ENCODE measurements at regions not wholly inside any gene's neighbourhood (a gene's known extent, or its start where the extent isn't known, plus 50 kb on each side); places are given as distances from the start of the nearest gene placed in this dataset.

DNA sequence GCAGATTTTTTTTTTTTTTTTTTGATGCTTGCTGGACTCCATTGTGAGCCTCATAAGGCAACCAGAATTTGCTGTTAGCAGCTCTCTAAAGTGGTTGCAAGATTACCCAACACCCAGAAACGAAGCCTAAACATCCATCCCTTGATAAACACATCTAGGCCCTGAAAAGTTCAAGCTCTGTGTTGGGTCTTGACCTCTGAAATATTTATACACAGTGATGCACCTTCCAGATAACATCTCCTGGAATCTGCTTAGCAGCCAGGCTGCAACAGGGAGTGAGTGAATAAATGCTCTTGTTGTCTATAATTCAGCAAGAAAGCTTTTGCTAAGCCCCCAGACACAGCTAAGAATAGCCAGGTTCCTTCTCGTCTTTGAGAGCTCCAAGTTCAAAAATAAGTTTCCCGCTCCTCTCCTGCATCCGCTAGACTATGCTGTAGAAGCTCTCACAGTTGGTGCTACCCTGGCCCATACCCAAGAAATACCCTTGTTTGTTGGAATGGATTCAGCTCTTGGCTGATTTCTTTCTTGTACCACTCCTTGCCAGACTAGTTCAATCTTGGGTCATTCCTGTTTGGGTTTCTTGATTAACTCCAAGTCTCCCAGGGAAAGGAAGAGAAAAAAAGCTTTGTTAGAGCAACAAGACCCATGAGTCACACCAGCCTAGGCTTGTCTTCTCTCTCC is 610.6 kb upstream of the TBX3 start:
- Histone ChIP-seq H3K23ac (ENCODE audit: insufficient read length) (no peak overlapping the region), H2AFZ (ENCODE audit: low read length) (no peak overlapping the region)

More for the DNA sequence above, 610.6 kb upstream of the TBX3 start:
- Histone ChIP-seq H3K36me3 (ENCODE audit: control insufficient read depth in 2 of 4, insufficient read depth in 4 of 4, low read length in 3 of 4) (no peaks in the 10 kb centered on the region), H4K20me1 (replicated peaks in 1 of 2; ENCODE audit: control insufficient read depth in 1 of 2, insufficient read depth in 2 of 2, low read length in 2 of 2) (no peaks in the 10 kb centered on the region), H3K4me3 (ENCODE audit: extremely low read depth in 1 of 4, insufficient read depth in 2 of 4, low read depth in 3 of 4, low read length in 4 of 4) (no peak overlapping the region), H3K56ac (replicated peaks; ENCODE audit: insufficient read length, low read depth, low read length) (no peak overlapping the region), H3K79me2 (ENCODE audit: control insufficient read depth in 1 of 2, insufficient read depth in 2 of 2, low read length in 2 of 2) (no peaks in the 10 kb centered on the region), H3K27ac (ENCODE audit: low read depth, low read length) (no peak overlapping the region), H2BK15ac (ENCODE audit: low read length) (no peak overlapping the region), H4K5ac (ENCODE audit: insufficient read length, low read depth, low read length) (no peak overlapping the region), H3K9me3 (ENCODE audit: insufficient read depth in 2 of 2, low read depth in 1 of 2, low read length in 1 of 2) (no peaks in the 10 kb centered on the region), H3K4me2 (ENCODE audit: insufficient read depth in 1 of 2, low read depth in 2 of 2, low read length in 2 of 2) (no peak overlapping the region), H2AK5ac (ENCODE audit: low read depth, low read length) (no peak overlapping the region), H3K18ac (ENCODE audit: extremely low read depth, low read length) (no peak overlapping the region), H2BK5ac (ENCODE audit: low read depth, low read length) (no peak overlapping the region), H2BK12ac (ENCODE audit: low read depth, low read length) (no peak overlapping the region), H4K91ac (replicated peaks; ENCODE audit: insufficient read length, low read length) (no peak overlapping the region), H3K14ac (ENCODE audit: insufficient read length) (no peak overlapping the region), H2BK120ac (replicated peaks; ENCODE audit: low read depth, low read length) (no peak overlapping the region), H3K9ac (replicated peaks in 1 of 4; ENCODE audit: extremely low read depth in 1 of 4, low read depth in 3 of 4, low read length in 3 of 4) (no peak overlapping the region), H4K8ac (ENCODE audit: extremely low read depth, insufficient read depth, low read length) (no peak overlapping the region), H3K4ac (replicated peaks; ENCODE audit: insufficient read length, low read depth, low read length) (no peak overlapping the region), H3K4me1 (replicated peaks in 1 of 4; ENCODE audit: control insufficient read depth in 3 of 4, insufficient read depth in 4 of 4, low read length in 3 of 4) (peaks cover 0 to 12% (median 4%) of the 10 kb centered on the region in 4 experiments; a peak in 2 of 7 replicates), H3K23me2 (ENCODE audit: low read depth, low read length) (no peaks in the 10 kb centered on the region), H3K79me1 (ENCODE audit: low read depth, low read length) (no peaks in the 10 kb centered on the region), H3K27me3 (replicated peaks in 1 of 4; ENCODE audit: control insufficient read depth in 3 of 4, extremely low read depth in 1 of 4, insufficient read depth in 3 of 4, low read length in 3 of 4) (no peaks in the 10 kb centered on the region), H2BK20ac (ENCODE audit: low read length) (no peak overlapping the region)
- DNase-seq (ENCODE audit: low read depth in 1 of 2, low spot score in 2 of 2): no peak
- ChIA-PET POLR2A (ENCODE audit: partially characterized antibody) (no interaction called here), CTCF (ENCODE audit: partially characterized antibody) (no interaction called here)
- WGBS, 2 experiments (ENCODE audit: extremely low coverage in 1 of 2, insufficient coverage in 1 of 2, insufficient read length in 1 of 2, insufficient replicate concordance in 2 of 2, low coverage in 1 of 2, low lambda C conversion rate in 2 of 2, missing lambda C conversion rate in 1 of 2): 89% methylated on average over 4 of the region's 4 CpGs; no CpG with 5 or more reads in 1 of the 2 experiments
- TF ChIP-seq NANOG (IDR thresholded peaks at IDR 0.05; ENCODE audit: insufficient read depth, low read depth, low read length, poor library complexity, severe bottlenecking) (no peak), ASH2L (IDR thresholded peaks at IDR 0.05; ENCODE audit: low read length) (no peak), CBX5 (IDR thresholded peaks at IDR 0.05; ENCODE audit: low read depth, low read length) (no peak), TAF7 (optimal IDR thresholded peaks at IDR 0.05; ENCODE audit: borderline replicate concordance, low read depth, low read length) (no peak), ATF2 (IDR thresholded peaks at IDR 0.05; ENCODE audit: low read length) (no peak), FOSL1 (IDR thresholded peaks at IDR 0.05; ENCODE audit: insufficient read depth, low read depth, low read length) (no peak), E2F6 (IDR thresholded peaks at IDR 0.05) (no peak), JUN (IDR thresholded peaks at IDR 0.05; ENCODE audit: low read depth, low read length) (no peak), TBP (IDR thresholded peaks at IDR 0.05; ENCODE audit: low read depth, low read length) (no peak), GTF2F1 (IDR thresholded peaks at IDR 0.05; ENCODE audit: borderline replicate concordance, low read depth, low read length) (no peak), SP1 (IDR thresholded peaks at IDR 0.05; ENCODE audit: low read depth, low read length) (no peak)
- FAIRE-seq: no peak

Data from H1 (cell line).